ENCODE measurements at regions not wholly inside any gene's neighbourhood (a gene's known extent, or its start where the extent isn't known, plus 50 kb on each side); places are given as distances from the start of the nearest gene placed in this dataset.

DNA sequence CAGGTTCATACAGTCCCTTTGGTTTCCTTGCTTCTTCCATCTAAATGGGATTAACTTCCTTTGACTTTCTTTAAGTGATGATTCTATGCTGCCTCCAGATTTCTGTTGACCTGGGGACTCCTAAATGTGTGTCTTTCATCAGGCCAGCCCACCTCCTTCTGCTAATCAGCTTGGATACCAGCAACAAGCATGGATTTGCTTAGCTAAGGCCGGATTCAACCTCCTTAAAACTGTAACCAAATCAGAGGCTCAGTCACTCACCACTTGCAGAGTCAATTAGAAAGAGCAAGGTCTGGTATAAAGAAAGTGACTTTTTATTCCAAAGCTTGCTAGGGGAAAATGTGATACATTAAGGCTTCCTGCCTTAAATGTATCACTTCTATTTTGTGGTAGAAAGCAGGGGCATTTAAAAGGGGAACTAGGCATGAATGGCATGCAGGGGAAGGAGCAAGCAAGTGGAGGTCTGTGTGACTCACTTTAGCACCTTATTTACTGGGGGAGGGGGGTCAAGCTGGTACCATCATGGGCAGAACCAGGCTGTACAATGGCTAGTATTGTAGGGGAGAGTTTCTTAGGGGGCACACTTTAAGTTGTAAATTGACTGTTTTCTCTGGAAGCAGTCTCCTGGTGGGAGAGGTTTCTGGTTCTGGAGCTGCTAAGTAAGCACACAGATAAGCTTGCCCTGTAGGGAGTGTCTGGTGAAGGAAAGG, 239.0 kb upstream of the PDGFD start:
- ChIA-PET CTCF (ENCODE audit: unreplicated experiment) (no interaction called here), POLR2A (interaction anchor here (0.6 to 1.4 kb wide), 4 partner anchors 9 to 1710 kb away, joined by 3 to 5 read pairs (median 3); no protein-coding TSS in a partner anchor)
- Histone ChIP-seq H3K9me3 (ENCODE audit: low read length) (no peaks in the 10 kb centered on the region), H3K4me1 (ENCODE audit: insufficient read depth, low read length, poor library complexity, severe bottlenecking) (no peaks in the 10 kb centered on the region), H4K20me1 (ENCODE audit: insufficient read depth, low read length) (no peaks in the 10 kb centered on the region), H3K9me2 (ENCODE audit: insufficient read depth, low read length) (no peaks in the 10 kb centered on the region), H3K4me2 (ENCODE audit: low read length) (no peak overlapping the region), H3K36me3 (ENCODE audit: insufficient read depth, low read length) (no peaks in the 10 kb centered on the region), H3K4me3 (ENCODE audit: low read depth, low read length, poor library complexity, severe bottlenecking) (no peak overlapping the region), H3K79me2 (ENCODE audit: insufficient read depth, low read depth, low read length) (no peaks in the 10 kb centered on the region), H2AFZ (ENCODE audit: low read length) (no peak overlapping the region), H3K27ac (ENCODE audit: low read depth, low read length, poor library complexity, severe bottlenecking) (no peak overlapping the region)
- no TSS peak for BruUV-seq (replicated peaks)
- intact Hi-C loops (cut with micrococcal nuclease; ENCODE audit: unreplicated experiment) = no loop called here
- no peak for TF ChIP-seq CTCF (conservative IDR thresholded peaks at IDR 0.05; ENCODE audit: low read length)
- no peak for TF ChIP-seq EZH2phosphoT487 (IDR thresholded peaks at IDR 0.05; ENCODE audit: borderline replicate concordance, low read depth, low read length)
- DNase-seq (ENCODE audit: low spot score) = no peak

GRCh38 chr11:104394508-104394907, 230.6 kb upstream of the PDGFD start:
- Histone ChIP-seq H2AFZ (ENCODE audit: low read length) (no peak overlapping the region), H3K79me2 (ENCODE audit: insufficient read depth, low read depth, low read length) (no peaks in the 10 kb centered on the region), H3K4me1 (ENCODE audit: insufficient read depth, low read length, poor library complexity, severe bottlenecking) (no peaks in the 10 kb centered on the region), H3K4me2 (ENCODE audit: low read length) (no peak overlapping the region), H3K9me3 (ENCODE audit: low read length) (no peaks in the 10 kb centered on the region), H3K27ac (ENCODE audit: low read depth, low read length, poor library complexity, severe bottlenecking) (no peak overlapping the region), H3K4me3 (ENCODE audit: low read depth, low read length, poor library complexity, severe bottlenecking) (no peak overlapping the region), H3K36me3 (ENCODE audit: insufficient read depth, low read length) (no peaks in the 10 kb centered on the region), H3K9me2 (ENCODE audit: insufficient read depth, low read length) (no peaks in the 10 kb centered on the region), H4K20me1 (ENCODE audit: insufficient read depth, low read length) (no peaks in the 10 kb centered on the region; the same call in 1 of the 2 replicates)
- POLR2A ChIA-PET = interaction anchor here (1.8 kb wide), 1 partner anchor 9 kb away, joined by 5 read pairs; no protein-coding TSS in a partner anchor
- no peak for DNase-seq (ENCODE audit: low spot score)
- TF ChIP-seq CTCF (conservative IDR thresholded peaks at IDR 0.05; ENCODE audit: low read length) = no peak
- TF ChIP-seq EZH2phosphoT487 (IDR thresholded peaks at IDR 0.05; ENCODE audit: borderline replicate concordance, low read depth, low read length) = no peak
- no TSS peak for BruUV-seq (replicated peaks)
- intact Hi-C loops (cut with micrococcal nuclease; ENCODE audit: unreplicated experiment) = no loop called here
- CTCF ChIA-PET (ENCODE audit: unreplicated experiment) = no interaction called here

GRCh38 chr11:104390651-104391050, 226.7 kb upstream of the PDGFD start:
- H3K9me3 ChIP-seq (ENCODE audit: low read length) = no peaks in the 10 kb centered on the region
- BruUV-seq (replicated peaks) = no TSS peak
- H3K4me3 ChIP-seq (ENCODE audit: low read depth, low read length, poor library complexity, severe bottlenecking) = no peak overlapping the region
- no peak overlapping the region for H3K4me2 ChIP-seq (ENCODE audit: low read length)
- no peaks in the 10 kb centered on the region for H3K79me2 ChIP-seq (ENCODE audit: insufficient read depth, low read depth, low read length)
- no peak overlapping the region for H3K27ac ChIP-seq (ENCODE audit: low read depth, low read length, poor library complexity, severe bottlenecking)
- intact Hi-C loops (cut with micrococcal nuclease; ENCODE audit: unreplicated experiment) = no loop called here
- H3K4me1 ChIP-seq (ENCODE audit: insufficient read depth, low read length, poor library complexity, severe bottlenecking) = no peaks in the 10 kb centered on the region
- H3K36me3 ChIP-seq (ENCODE audit: insufficient read depth, low read length) = no peaks in the 10 kb centered on the region
- ChIA-PET POLR2A (interaction anchor here (0.7 to 1.0 kb wide), 4 partner anchors 13 to 1984 kb away, joined by 3 read pairs; no protein-coding TSS in a partner anchor), CTCF (ENCODE audit: unreplicated experiment) (no interaction called here)
- TF ChIP-seq CTCF (conservative IDR thresholded peaks at IDR 0.05; ENCODE audit: low read length) (no peak), EZH2phosphoT487 (IDR thresholded peaks at IDR 0.05; ENCODE audit: borderline replicate concordance, low read depth, low read length) (no peak)
- no peak overlapping the region for H2AFZ ChIP-seq (ENCODE audit: low read length)
- DNase-seq (ENCODE audit: low spot score) = no peak
- H3K9me2 ChIP-seq (ENCODE audit: insufficient read depth, low read length) = no peaks in the 10 kb centered on the region
- H4K20me1 ChIP-seq (ENCODE audit: insufficient read depth, low read length) = no peaks in the 10 kb centered on the region; the same call in 1 of the 2 replicates
